K562 (cell line): ENCODE measurements at regions not wholly inside any gene's neighbourhood (a gene's known extent, or its start where the extent isn't known, plus 50 kb on each side); places are given as distances from the start of the nearest gene placed in this dataset.

Source experiments
- ATAC-seq: fragments of 200-7000 bp; cut with Tn5 transposase; 3 replicates; pipeline ENCODE4 v1.9.1; 2020; ENCODE audit warnings: moderate library complexity
- BruUV-seq: library from RNA; stranded (reverse); fragments of 400-500 nt; replicated peaks from 2 replicates; lab custom pipeline; 2021; lab: Mats Ljungman, UMichigan
- CTCF ChIA-PET: fragments of 300-600 bp; formaldehyde crosslinking; extraction: SDS; loops from one replicate; lab custom pipeline; 2021; ENCODE audit warnings: low intra/inter-chr PET ratio; lab: Yijun Ruan, JAX
- POLR2A ChIA-PET: fragments of 300-600, 350-650 bp; sonication (Branson Sonifier 250); formaldehyde crosslinking; extraction: SDS; loops from one replicate; lab custom pipeline; 2021; ENCODE audit warnings: antibody characterized with exemption, inconsistent platforms; lab: Yijun Ruan, JAX
- DNase-seq, 4 experiments: peaks; one replicate each; pipeline versions ENCODE4 v3.0.0 to v3.0.0-alpha.2; 2011 to 2018; ENCODE audit warnings: low spot score in 3 of 4, mixed read lengths in 3 of 4; ENCODE audit errors: extremely low read depth in 1 of 4
- FAIRE-seq: peaks from 2 replicates; lab custom pipeline; 2011; peaks lifted over from hg19 to GRCh38; lab: Jason Lieb, UNC
- H2AFZ ChIP-seq: 2 replicates; pipeline ENCODE4 v1.6.0; 2011; ENCODE audit warnings: low read depth, low read length, control low read depth, inconsistent platforms
- H3K27ac ChIP-seq: fragments of 200-600 bp; 3 replicates; pipeline ENCODE4 v1.8.0; 2011; ENCODE audit warnings: low read depth, mild to moderate bottlenecking, control low read depth, inconsistent platforms, low read length, moderate library complexity, mixed read lengths; ENCODE audit errors: extremely low read depth
- H3K27me3 ChIP-seq, 2 experiments: fragments of 300-600 bp in 1 of 2; 2 replicates in 1 of 2; 3 replicates in 1 of 2; pipeline versions ENCODE4 v1.6.0 to v1.8.0; 2011; ENCODE audit warnings: inconsistent platforms in 2 of 2, low read length in 2 of 2, mild to moderate bottlenecking in 1 of 2, mixed read lengths in 1 of 2, moderate library complexity in 1 of 2; ENCODE audit not compliant: control insufficient read depth in 2 of 2, insufficient read depth in 2 of 2
- H3K36me3 ChIP-seq: fragments of 300-600 bp; 3 replicates; pipeline ENCODE4 v1.8.0; 2011; ENCODE audit warnings: mild to moderate bottlenecking, low read length, inconsistent platforms; ENCODE audit not compliant: control insufficient read depth, insufficient read depth
- H3K4me1 ChIP-seq, 2 experiments: fragments of 200-600 bp in 1 of 2; replicated peaks in 1 of 2; 2 replicates in 1 of 2; 3 replicates in 1 of 2; pipeline versions ENCODE4 v1.5.1 to v1.8.0; 2011; ENCODE audit warnings: inconsistent platforms in 2 of 2, low read length in 2 of 2, mild to moderate bottlenecking in 1 of 2, mixed read lengths in 1 of 2, moderate library complexity in 1 of 2; ENCODE audit not compliant: control insufficient read depth in 2 of 2, insufficient read depth in 2 of 2
- H3K4me2 ChIP-seq: 2 replicates; pipeline ENCODE4 v1.6.1; 2011; ENCODE audit warnings: low read length, control low read depth, inconsistent platforms, mixed read lengths; ENCODE audit not compliant: insufficient read depth
- H3K4me3 ChIP-seq: fragments of 200-600 bp; sonication (generic), shearing (Covaris generic); 2 replicates; pipeline ENCODE4 v1.5.1; 2016; ENCODE audit warnings: control low read depth, inconsistent platforms
- H3K79me2 ChIP-seq: fragments of 200-600 bp; 3 replicates; pipeline ENCODE4 v1.8.0; 2011; ENCODE audit warnings: low read length, inconsistent platforms; ENCODE audit not compliant: control insufficient read depth, insufficient read depth
- H3K9ac ChIP-seq, 2 experiments: 2 replicates each; pipeline versions ENCODE4 v1.6.0 to v1.6.1; 2011; ENCODE audit warnings: low read depth in 2 of 2, low read length in 2 of 2, control low read depth in 1 of 2, inconsistent platforms in 1 of 2, mild to moderate bottlenecking in 1 of 2, mixed read lengths in 1 of 2; ENCODE audit not compliant: insufficient read depth in 1 of 2
- H3K9me1 ChIP-seq: one replicate; pipeline ENCODE4 v1.6.0; 2011; ENCODE audit warnings: inconsistent platforms, mild to moderate bottlenecking, low read length, moderate library complexity; ENCODE audit not compliant: control insufficient read depth, insufficient read depth
- H3K9me3 ChIP-seq: replicated peaks from 2 replicates; pipeline ENCODE4 v1.5.1; 2011; ENCODE audit warnings: low read depth, low read length, inconsistent platforms; ENCODE audit not compliant: control insufficient read depth, insufficient read depth
- H4K20me1 ChIP-seq: replicated peaks from 2 replicates; pipeline ENCODE4 v1.6.1; 2011; ENCODE audit warnings: low read length, inconsistent platforms, mixed read lengths; ENCODE audit not compliant: control insufficient read depth, insufficient read depth
- ATF1 ChIP-seq, 2 experiments: fragments of 450-650 bp in 1 of 2; IDR thresholded peaks; 2 replicates each; pipeline ENCODE4 v1.6.1; 2016; ENCODE audit warnings: missing compliant biosample characterization in 1 of 2, missing genetic modification characterization in 1 of 2
- CBX1 ChIP-seq: sonication (generic); IDR thresholded peaks from 2 replicates; pipeline ENCODE4 v1.6.1; 2016; ENCODE audit warnings: antibody characterized with exemption, low read depth, mild to moderate bottlenecking
- ELK1 ChIP-seq: sonication (generic); formaldehyde crosslinking; IDR thresholded peaks from 2 replicates; pipeline ENCODE4 v1.8.1; 2022; ENCODE audit warnings: missing genetic modification reagents
- FOXA1 ChIP-seq: fragments of 450-650 bp; IDR thresholded peaks from 2 replicates; pipeline ENCODE4 v1.6.1; 2016; ENCODE audit warnings: mild to moderate bottlenecking, borderline replicate concordance
- FOXA3 ChIP-seq, 2 experiments: fragments of 450-650 bp in 1 of 2; sonication (generic) in 1 of 2; formaldehyde crosslinking; IDR thresholded peaks in 1 of 2; conservative IDR thresholded peaks in 1 of 2; 2 replicates each; pipeline versions ENCODE4 v1.4.0 to v1.8.0; 2020 to 2022; ENCODE audit warnings: mild to moderate bottlenecking in 2 of 2, missing genetic modification reagents in 1 of 2
- FOXO4 ChIP-seq: fragments of 450-650 bp; formaldehyde crosslinking; IDR thresholded peaks from 2 replicates; pipeline ENCODE4 v1.4.0; 2020; ENCODE audit warnings: mild to moderate bottlenecking, moderate library complexity
- MCM3 ChIP-seq: fragments of 450-650 bp; IDR thresholded peaks from 2 replicates; pipeline ENCODE4 v1.6.1; 2016
- MEIS2 ChIP-seq: fragments of 450-650 bp; IDR thresholded peaks from 2 replicates; pipeline ENCODE4 v1.6.1; 2014; ENCODE audit warnings: mild to moderate bottlenecking; ENCODE audit not compliant: partially characterized antibody
- RBBP5 ChIP-seq: fragments of 200-600 bp; sonication (generic); IDR thresholded peaks from 2 replicates; pipeline ENCODE4 v1.6.1; 2012; ENCODE audit warnings: borderline replicate concordance, mild to moderate bottlenecking, low read length, control low read depth, inconsistent platforms; ENCODE audit not compliant: insufficient read depth, poor library complexity, severe bottlenecking
- SMC3 ChIP-seq: conservative IDR thresholded peaks from 2 replicates; pipeline ENCODE4 v1.6.1; 2011; ENCODE audit warnings: low read depth, low read length, improper control_type of control experiment; ENCODE audit not compliant: insufficient read depth
- SOX6 ChIP-seq: fragments of 450-650 bp; IDR thresholded peaks from 2 replicates; pipeline ENCODE4 v1.6.1; 2014; ENCODE audit warnings: mild to moderate bottlenecking
- TEAD4 ChIP-seq, 2 experiments: sonication (generic) in 1 of 2; formaldehyde crosslinking in 1 of 2; IDR thresholded peaks; 2 replicates each; pipeline versions ENCODE4 v1.6.1 to v1.8.0; 2012 to 2022; ENCODE audit warnings: borderline replicate concordance in 1 of 2, inconsistent platforms in 1 of 2, low read length in 1 of 2, mild to moderate bottlenecking in 1 of 2, missing genetic modification reagents in 1 of 2
- ZBTB1 ChIP-seq: sonication (generic); formaldehyde crosslinking; IDR thresholded peaks from 2 replicates; pipeline ENCODE4 v1.8.1; 2023; ENCODE audit warnings: missing genetic modification reagents, low read depth, mild to moderate bottlenecking, borderline replicate concordance
- ZFP30 ChIP-seq: fragments of 250-450 bp; sonication (Bioruptor Pico); IDR thresholded peaks from 2 replicates; pipeline ENCODE4 v1.8.0; 2022; ENCODE audit warnings: moderate library complexity, mild to moderate bottlenecking, inconsistent platforms, borderline replicate concordance
- ZKSCAN3 ChIP-seq: fragments of 250-450 bp; sonication (Bioruptor Pico); IDR thresholded peaks from 2 replicates; pipeline ENCODE4 v1.4.0; 2020
- ZNF124 ChIP-seq: sonication (generic); formaldehyde crosslinking; IDR thresholded peaks from 2 replicates; pipeline ENCODE4 v1.8.1; 2022; ENCODE audit warnings: missing genetic modification reagents
- WGBS: fragments of 100-300 bp; shearing (Covaris generic); methylation state at CpG from one replicate; pipeline ENCODE4 v1.1.6; 2016; ENCODE audit warnings: low coverage, mixed read lengths; ENCODE audit not compliant: insufficient coverage; ENCODE audit errors: missing lambda C conversion rate; 5-methylcytosine and 5-hydroxymethylcytosine counted together
- in situ Hi-C: fragments of 300-500 bp; cut with MboI; formaldehyde crosslinking; loops from 4 replicates; pipeline ENCODE4 v1.15.0; 2018; ENCODE audit warnings: inconsistent platforms, mixed read lengths
- intact Hi-C: fragments of 100-400 bp; cut with micrococcal nuclease; formaldehyde crosslinking; loops from 2 replicates; pipeline ENCODE4 v1.14.2; 2022

GRCh38 chr3:182713743-182714517 is 79.4 kb upstream of the ATP11B start:
- intact Hi-C loops (loop anchor here (1.0 to 5.0 kb wide), 5 partner anchors 124 to 673 kb away; no protein-coding TSS in a partner anchor), in situ Hi-C loops (loop anchor here (5.0 kb wide), 1 partner anchor 128 kb away; no protein-coding TSS in a partner anchor)
- no peak overlapping the region for H3K4me3 ChIP-seq
- ChIA-PET POLR2A (interaction anchor here (0.6 to 0.8 kb wide), 2 partner anchors 13 to 49 kb away, joined by 3 read pairs; no protein-coding TSS in a partner anchor), CTCF (interaction anchor here (0.5 to 2.5 kb wide), 4 partner anchors 14 to 668 kb away, joined by 3 to 20 read pairs (median 8); no protein-coding TSS in a partner anchor)
- FAIRE-seq (peak; percentile 90), ATAC-seq (peak; percentile 68), DNase-seq (peak in 2 of 4 experiments; percentile 62 to 81)
- H3K9me1 ChIP-seq, result no peaks in the 10 kb centered on the region
- no TSS peak for BruUV-seq
- H4K20me1 ChIP-seq, result no peaks in the 10 kb centered on the region
- peak overlapping the region in 1 of 2 experiments; percentile 11; a peak in 2 of 4 replicates for H3K9ac ChIP-seq
- H3K27me3 ChIP-seq, result no peaks in the 10 kb centered on the region
- H3K79me2 ChIP-seq, result no peaks in the 10 kb centered on the region
- no peaks in the 10 kb centered on the region for H3K36me3 ChIP-seq
- H3K4me2 ChIP-seq, result no peak overlapping the region
- peak overlapping the region; percentile 11; the same call in 1 of the 2 replicates for H2AFZ ChIP-seq
- no peaks in the 10 kb centered on the region for H3K9me3 ChIP-seq
- peaks cover 3 to 35% of the 10 kb centered on the region in 2 experiments for H3K4me1 ChIP-seq
- H3K27ac ChIP-seq, result peak overlapping the region; percentile 47; the same call in 1 of the 3 replicates
- WGBS, result 29% methylated on average over 4 of the region's 4 CpGs
- TF ChIP-seq MCM3, result no peak
- TF ChIP-seq ATF1 (CRISPR knock-in tag; IDR thresholded peaks at IDR 0.05), result no peak
- TF ChIP-seq ATF1 (tag; IDR thresholded peaks at IDR 0.05), result no peak
- no peak for TF ChIP-seq TEAD4 (IDR thresholded peaks at IDR 0.05; ENCODE audit: low read length)
- no peak for TF ChIP-seq TEAD4 (CRISPR knock-in tag; IDR thresholded peaks at IDR 0.05; ENCODE audit: borderline replicate concordance)
- no peak for TF ChIP-seq ZBTB1 (CRISPR knock-in tag)
- TF ChIP-seq ZFP30 (CRISPR knock-in tag), result no peak
- TF ChIP-seq FOXA3 (CRISPR knock-in tag; conservative IDR thresholded peaks at IDR 0.05 in 1 of 2, IDR thresholded peaks at IDR 0.05 in 1 of 2), result no peak
- no peak for TF ChIP-seq CBX1
- TF ChIP-seq MEIS2, result no peak
- TF ChIP-seq ZKSCAN3 (CRISPR knock-in tag), result no peak
- no peak for TF ChIP-seq FOXA1
- no peak for TF ChIP-seq ZNF124 (CRISPR knock-in tag)
- TF ChIP-seq SOX6, result no peak
- no peak for TF ChIP-seq ELK1 (CRISPR knock-in tag)
- TF ChIP-seq SMC3, result peak; percentile 78
- no peak for TF ChIP-seq RBBP5
- no peak for TF ChIP-seq FOXO4 (CRISPR knock-in tag)
